H1 (cell line): ENCODE measurements at regions not wholly inside any gene's neighbourhood (a gene's known extent, or its start where the extent isn't known, plus 50 kb on each side); places are given as distances from the start of the nearest gene placed in this dataset.

Experiments used
- CTCF ChIA-PET: fragments of 300-600 bp; sonication (Branson Sonifier 250); formaldehyde crosslinking; loops from one replicate; lab custom pipeline; 2021; ENCODE audit not compliant: partially characterized antibody; lab: Charles Lee
- POLR2A ChIA-PET: fragments of 300-600 bp; sonication (Branson Sonifier 250); formaldehyde crosslinking; loops from one replicate; lab custom pipeline; 2021; ENCODE audit warnings: inconsistent platforms; ENCODE audit not compliant: partially characterized antibody; lab: Charles Lee
- DNase-seq, 2 experiments: peaks; one replicate each; pipeline versions ENCODE4 v3.0.0 to v3.0.0-alpha.2; 2010 to 2022; ENCODE audit warnings: low spot score in 2 of 2, low read depth in 1 of 2, mixed read lengths in 1 of 2
- FAIRE-seq: peaks from 2 replicates; lab custom pipeline; 2011; peaks lifted over from hg19 to GRCh38; lab: Jason Lieb, UNC
- H2AFZ ChIP-seq: 2 replicates; pipeline ENCODE4 v1.8.1; 2012; ENCODE audit warnings: low read length, inconsistent platforms
- H2AK5ac ChIP-seq: 2 replicates; pipeline ENCODE4 v1.6.1; 2013; ENCODE audit warnings: low read depth, low read length
- H2BK120ac ChIP-seq: replicated peaks from 2 replicates; pipeline ENCODE3; 2013; ENCODE audit warnings: low read depth, low read length, inconsistent platforms
- H2BK12ac ChIP-seq: 2 replicates; pipeline ENCODE4 v1.6.1; 2013; ENCODE audit warnings: low read depth, low read length
- H2BK15ac ChIP-seq: 2 replicates; pipeline ENCODE4 v1.6.1; 2013; ENCODE audit warnings: low read length
- H2BK20ac ChIP-seq: 2 replicates; pipeline ENCODE4 v1.6.1; 2013; ENCODE audit warnings: low read length
- H2BK5ac ChIP-seq: 2 replicates; pipeline ENCODE4 v1.6.1; 2013; ENCODE audit warnings: low read depth, low read length
- H3K14ac ChIP-seq: 2 replicates; pipeline ENCODE4 v1.6.1; 2013; ENCODE audit warnings: inconsistent platforms; ENCODE audit not compliant: insufficient read length
- H3K18ac ChIP-seq: 2 replicates; pipeline ENCODE4 v1.6.1; 2013; ENCODE audit warnings: low read length; ENCODE audit errors: extremely low read depth
- H3K23ac ChIP-seq: 2 replicates; pipeline ENCODE4 v1.6.1; 2013; ENCODE audit warnings: inconsistent platforms; ENCODE audit not compliant: insufficient read length
- H3K23me2 ChIP-seq: 2 replicates; pipeline ENCODE4 v1.6.1; 2013; ENCODE audit warnings: low read depth, low read length
- H3K27ac ChIP-seq: 2 replicates; pipeline ENCODE4 v1.6.1; 2011; ENCODE audit warnings: low read depth, low read length, inconsistent platforms
- H3K27me3 ChIP-seq, 4 experiments: replicated peaks in 1 of 4; 1 replicate in 1 of 4; 2 replicates in 3 of 4; pipeline versions ENCODE4 v1.6.1 to v1.8.1; 2011 to 2013; ENCODE audit warnings: low read length in 3 of 4, mild to moderate bottlenecking in 3 of 4, inconsistent platforms in 2 of 4, mixed read lengths in 2 of 4, moderate library complexity in 1 of 4; ENCODE audit not compliant: control insufficient read depth in 3 of 4, insufficient read depth in 3 of 4; ENCODE audit errors: extremely low read depth in 1 of 4
- H3K36me3 ChIP-seq, 4 experiments: 2 replicates each; pipeline versions ENCODE4 v1.6.1 to v1.8.1; 2011 to 2013; ENCODE audit warnings: mild to moderate bottlenecking in 4 of 4, low read length in 3 of 4, moderate library complexity in 2 of 4, control low read depth in 1 of 4, inconsistent platforms in 1 of 4; ENCODE audit not compliant: insufficient read depth in 4 of 4, control insufficient read depth in 2 of 4
- H3K4ac ChIP-seq: replicated peaks from 2 replicates; pipeline ENCODE3; 2013; ENCODE audit warnings: low read length, low read depth, mixed read lengths, inconsistent platforms; ENCODE audit not compliant: insufficient read length
- H3K4me1 ChIP-seq, 4 experiments: replicated peaks in 1 of 4; 1 replicate in 1 of 4; 2 replicates in 3 of 4; pipeline versions ENCODE4 v1.6.1 to v1.8.1; 2011 to 2013; ENCODE audit warnings: low read length in 3 of 4, inconsistent platforms in 2 of 4, mixed read lengths in 1 of 4; ENCODE audit not compliant: insufficient read depth in 4 of 4, control insufficient read depth in 3 of 4
- H3K4me2 ChIP-seq, 2 experiments: 2 replicates each; pipeline versions ENCODE4 v1.6.1 to v1.8.1; 2011 to 2013; ENCODE audit warnings: low read depth in 2 of 2, low read length in 2 of 2, control low read depth in 1 of 2, inconsistent platforms in 1 of 2, mild to moderate bottlenecking in 1 of 2; ENCODE audit not compliant: insufficient read depth in 1 of 2
- H3K4me3 ChIP-seq, 4 experiments: fragments of 200-600, 300-600 bp in 1 of 4; sonication (generic), shearing (Covaris generic), sonication (Bioruptor Twin) in 1 of 4; 2 replicates each; pipeline versions ENCODE4 v1.5.1 to v1.8.1; 2011 to 2016; ENCODE audit warnings: low read length in 4 of 4, low read depth in 3 of 4, control low read depth in 2 of 4, inconsistent platforms in 2 of 4, mild to moderate bottlenecking in 2 of 4, mixed read lengths in 1 of 4, moderate library complexity in 1 of 4; ENCODE audit not compliant: insufficient read depth in 2 of 4; ENCODE audit errors: extremely low read depth in 1 of 4
- H3K56ac ChIP-seq: replicated peaks from 2 replicates; pipeline ENCODE3; 2013; ENCODE audit warnings: low read depth, mild to moderate bottlenecking, mixed read lengths, low read length, inconsistent platforms; ENCODE audit not compliant: insufficient read length
- H3K79me1 ChIP-seq: 2 replicates; pipeline ENCODE4 v1.6.1; 2013; ENCODE audit warnings: low read depth, low read length, control low read depth
- H3K79me2 ChIP-seq, 2 experiments: 2 replicates each; pipeline versions ENCODE4 v1.6.1 to v1.8.1; 2012 to 2013; ENCODE audit warnings: low read length in 2 of 2, mild to moderate bottlenecking in 2 of 2, inconsistent platforms in 1 of 2; ENCODE audit not compliant: insufficient read depth in 2 of 2, control insufficient read depth in 1 of 2
- H3K9ac ChIP-seq, 4 experiments: replicated peaks in 1 of 4; 1 replicate in 1 of 4; 2 replicates in 3 of 4; pipeline versions ENCODE4 v1.6.1 to v1.8.1; 2011 to 2013; ENCODE audit warnings: low read depth in 3 of 4, low read length in 3 of 4, control low read depth in 2 of 4, mild to moderate bottlenecking in 2 of 4, moderate library complexity in 2 of 4, inconsistent platforms in 1 of 4; ENCODE audit errors: extremely low read depth in 1 of 4
- H3K9me3 ChIP-seq, 2 experiments: 2 replicates each; pipeline versions ENCODE4 v1.6.1 to v1.8.1; 2012 to 2013; ENCODE audit warnings: mild to moderate bottlenecking in 2 of 2, moderate library complexity in 2 of 2, control low read depth in 1 of 2, inconsistent platforms in 1 of 2, low read depth in 1 of 2, low read length in 1 of 2, mixed read lengths in 1 of 2; ENCODE audit not compliant: insufficient read depth in 2 of 2
- H4K20me1 ChIP-seq, 2 experiments: replicated peaks in 1 of 2; 2 replicates each; pipeline versions ENCODE3 to v1.8.1; 2011 to 2013; ENCODE audit warnings: inconsistent platforms in 2 of 2, low read length in 2 of 2, mild to moderate bottlenecking in 1 of 2; ENCODE audit not compliant: insufficient read depth in 2 of 2, control insufficient read depth in 1 of 2
- H4K5ac ChIP-seq: 2 replicates; pipeline ENCODE4 v1.6.1; 2013; ENCODE audit warnings: low read length, low read depth, mixed read lengths, inconsistent platforms; ENCODE audit not compliant: insufficient read length
- H4K8ac ChIP-seq: 2 replicates; pipeline ENCODE4 v1.8.0; 2013; ENCODE audit warnings: mild to moderate bottlenecking, moderate library complexity, low read length, inconsistent platforms; ENCODE audit not compliant: insufficient read depth; ENCODE audit errors: extremely low read depth
- H4K91ac ChIP-seq: replicated peaks from 2 replicates; pipeline ENCODE3; 2013; ENCODE audit warnings: low read length, mixed read lengths, inconsistent platforms; ENCODE audit not compliant: insufficient read length
- CBX5 ChIP-seq: fragments of 300-800, 300-1000 bp; sonication (generic); IDR thresholded peaks from 2 replicates; pipeline ENCODE4 v1.7.1; 2016; ENCODE audit warnings: antibody characterized with exemption, low read length, low read depth
- E2F6 ChIP-seq: IDR thresholded peaks from 2 replicates; pipeline ENCODE4 v1.6.1; 2012; ENCODE audit warnings: inconsistent platforms
- EGR1 ChIP-seq: IDR thresholded peaks from 2 replicates; pipeline ENCODE4 v1.6.1; 2011; ENCODE audit warnings: low read depth, low read length, borderline replicate concordance
- PHF8 ChIP-seq: fragments of 200-600 bp; sonication (generic); conservative IDR thresholded peaks from 2 replicates; pipeline ENCODE4 v1.7.1; 2012; ENCODE audit warnings: low read depth, mild to moderate bottlenecking, inconsistent platforms, low read length, moderate library complexity
- POLR2A ChIP-seq, 2 experiments: IDR thresholded peaks; 1 replicate in 1 of 2; 2 replicates in 1 of 2; pipeline ENCODE4 v1.6.1; 2011; ENCODE audit warnings: low read depth in 2 of 2, low read length in 2 of 2, mild to moderate bottlenecking in 2 of 2; ENCODE audit errors: control extremely low read depth in 1 of 2
- RXRA ChIP-seq: IDR thresholded peaks from 2 replicates; pipeline ENCODE4 v1.6.1; 2011; ENCODE audit warnings: low read depth, mild to moderate bottlenecking, low read length, moderate library complexity; ENCODE audit not compliant: insufficient read depth
- SIRT6 ChIP-seq: IDR thresholded peaks from one replicate; pipeline ENCODE4 v1.7.1; 2012; ENCODE audit warnings: low read length, inconsistent platforms
- SP4 ChIP-seq: IDR thresholded peaks from 2 replicates; pipeline ENCODE4 v1.6.1; 2012; ENCODE audit warnings: low read length, inconsistent platforms
- SRF ChIP-seq: IDR thresholded peaks from 2 replicates; pipeline ENCODE4 v1.6.1; 2011; ENCODE audit warnings: mild to moderate bottlenecking, low read depth, low read length, moderate library complexity
- SUZ12 ChIP-seq: fragments of 200-600 bp; sonication (generic); IDR thresholded peaks from 2 replicates; pipeline ENCODE4 v1.6.1; 2012; ENCODE audit warnings: mild to moderate bottlenecking, inconsistent platforms, low read length, moderate library complexity, mixed read lengths
- TAF1 ChIP-seq: IDR thresholded peaks from 2 replicates; pipeline ENCODE4 v1.6.1; 2011; ENCODE audit warnings: mild to moderate bottlenecking, low read depth, low read length
- TBP ChIP-seq: IDR thresholded peaks from 2 replicates; pipeline ENCODE4 v1.6.1; 2011; ENCODE audit warnings: low read depth, low read length, improper control_type of control experiment
- TCF12 ChIP-seq: IDR thresholded peaks from 2 replicates; pipeline ENCODE4 v1.6.1; 2011; ENCODE audit warnings: low read depth, mild to moderate bottlenecking, low read length
- WGBS, 2 experiments: shearing (Covaris generic) in 1 of 2; methylation state at CpG; one replicate each; pipeline versions ENCODE4 v1.1.6 to v1.1.7; 2013 to 2015; ENCODE audit warnings: low lambda C conversion rate in 2 of 2, mixed read lengths in 2 of 2, inconsistent platforms in 1 of 2, low coverage in 1 of 2, missing lambda C conversion rate in 1 of 2; ENCODE audit not compliant: insufficient replicate concordance in 2 of 2, insufficient coverage in 1 of 2, insufficient read length in 1 of 2; ENCODE audit errors: extremely low coverage in 1 of 2, missing lambda C conversion rate in 1 of 2; 5-methylcytosine and 5-hydroxymethylcytosine counted together

GRCh38 chr2:239802185-239802649, 222.9 kb downstream of the NDUFA10 start:
- TF ChIP-seq SUZ12 (no peak), SP4 (no peak), CBX5 (no peak), EGR1 (no peak), TBP (no peak), SIRT6 (no peak), SRF (no peak), POLR2A (IDR thresholded peaks at IDR 0.05; ENCODE audit: control extremely low read depth in 1 of 2, low read depth in 2 of 2, low read length in 2 of 2) (no peak), PHF8 (no peak), TAF1 (no peak), TCF12 (no peak), E2F6 (no peak), RXRA (no peak)
- H2BK5ac ChIP-seq, result no peak overlapping the region
- H2AK5ac ChIP-seq, result no peak overlapping the region
- H2AFZ ChIP-seq, result no peak overlapping the region
- no peak overlapping the region for H3K4me2 ChIP-seq
- no peaks in the 10 kb centered on the region for H3K4me1 ChIP-seq
- H2BK12ac ChIP-seq, result no peak overlapping the region
- H3K4ac ChIP-seq, result no peak overlapping the region
- no peak overlapping the region for H3K14ac ChIP-seq
- no peaks in the 10 kb centered on the region for H3K9me3 ChIP-seq
- POLR2A ChIA-PET, result no interaction called here
- DNase-seq, result no peak
- H4K91ac ChIP-seq, result no peak overlapping the region
- no peak overlapping the region for H3K4me3 ChIP-seq
- H3K9ac ChIP-seq, result no peak overlapping the region
- H3K23me2 ChIP-seq, result no peaks in the 10 kb centered on the region
- H3K27ac ChIP-seq, result no peak overlapping the region
- CTCF ChIA-PET, result no interaction called here
- H2BK15ac ChIP-seq, result no peak overlapping the region
- H4K5ac ChIP-seq, result no peak overlapping the region
- no peak overlapping the region for H2BK120ac ChIP-seq
- no peaks in the 10 kb centered on the region for H3K36me3 ChIP-seq
- 86% methylated on average over 21 of the region's 21 CpGs; no CpG with 5 or more reads in 1 of the 2 experiments for WGBS, 2 experiments
- no peak overlapping the region; the same call in 1 of the 2 replicates for H4K8ac ChIP-seq
- H4K20me1 ChIP-seq, result no peaks in the 10 kb centered on the region
- H3K56ac ChIP-seq, result no peak overlapping the region
- H3K27me3 ChIP-seq, result no peaks in the 10 kb centered on the region
- no peaks in the 10 kb centered on the region for H3K79me2 ChIP-seq
- H3K23ac ChIP-seq, result no peak overlapping the region
- FAIRE-seq, result no peak
- H3K79me1 ChIP-seq, result no peaks in the 10 kb centered on the region
- no peak overlapping the region for H3K18ac ChIP-seq
- H2BK20ac ChIP-seq, result no peak overlapping the region
